C4-2B (cell line): ENCODE measurements at regions not wholly inside any gene's neighbourhood (a gene's known extent, or its start where the extent isn't known, plus 50 kb on each side); places are given as distances from the start of the nearest gene placed in this dataset.

Experiments used
- H3K27ac ChIP-seq: fragments of 450-650 bp; 2 replicates; pipeline ENCODE4 v1.5.1; 2017
- CTCF ChIP-seq: fragments of 450-650 bp; conservative IDR thresholded peaks from 2 replicates; pipeline ENCODE4 v1.5.1; 2017; ENCODE audit warnings: mild to moderate bottlenecking
- ZFX ChIP-seq: fragments of 450-650 bp; IDR thresholded peaks from 2 replicates; pipeline ENCODE4 v1.6.1; 2017

DNA sequence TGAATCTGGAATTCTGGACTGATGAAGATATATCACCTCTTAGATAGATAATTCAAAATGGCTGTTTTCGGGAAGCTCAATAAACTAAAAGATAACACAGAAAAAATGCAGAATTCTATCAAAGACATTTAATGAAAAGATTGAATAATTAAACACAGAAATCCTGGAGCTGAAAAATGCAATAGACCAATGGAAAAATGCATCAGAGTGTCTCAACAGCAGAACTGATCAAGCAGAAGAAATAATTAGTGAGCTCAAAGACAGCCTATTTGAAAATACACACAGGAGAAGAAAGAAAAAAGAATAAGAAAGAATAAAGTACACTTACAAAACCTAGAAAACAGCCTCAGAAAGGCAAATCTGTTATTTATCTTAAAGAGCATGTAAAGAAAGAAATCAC is 356.4 kb upstream of the B3GAT1 start:
- H3K27ac ChIP-seq: no peak overlapping the region
- no peak for TF ChIP-seq CTCF
- TF ChIP-seq ZFX: no peak

- H3K27ac ChIP-seq: no peak overlapping the region
- no peak for TF ChIP-seq CTCF
- no peak for TF ChIP-seq ZFX
These were observed 353.5 kb upstream of the B3GAT1 start for GRCh38 chr11:134765565-134765964.

GRCh38 chr11:134764966-134765365 is 352.9 kb upstream of the B3GAT1 start:
- no peak for TF ChIP-seq CTCF
- TF ChIP-seq ZFX: no peak
- no peak overlapping the region for H3K27ac ChIP-seq

- TF ChIP-seq CTCF: no peak
- no peak for TF ChIP-seq ZFX
- H3K27ac ChIP-seq: no peak overlapping the region
These were observed 352.3 kb upstream of the B3GAT1 start for GRCh38 chr11:134764367-134764766.

GRCh38 chr11:134763030-134763388 is 351.0 kb upstream of the B3GAT1 start:
- TF ChIP-seq CTCF: no peak
- TF ChIP-seq ZFX: no peak
- H3K27ac ChIP-seq: no peak overlapping the region

- TF ChIP-seq CTCF: no peak
- TF ChIP-seq ZFX: no peak
- H3K27ac ChIP-seq: no peak overlapping the region
These were observed 350.4 kb upstream of the B3GAT1 start for GRCh38 chr11:134762248-134763029.

DNA sequence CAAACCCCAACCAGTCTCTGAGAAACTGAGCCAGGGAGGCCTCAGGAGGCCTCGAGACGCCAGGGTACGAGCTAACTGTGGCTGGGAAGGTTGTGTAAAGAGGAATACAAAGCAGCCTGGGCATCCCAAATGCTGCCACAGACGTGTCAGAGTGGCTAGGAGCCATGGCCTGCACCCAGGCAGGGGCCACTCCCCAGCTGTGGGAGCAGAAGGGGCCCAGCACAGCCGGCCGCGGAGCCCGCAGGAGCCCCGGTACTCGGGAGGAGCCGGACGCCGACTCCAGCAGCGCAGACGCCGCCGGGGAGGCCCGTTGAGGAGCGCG is 349.8 kb upstream of the B3GAT1 start:
- TF ChIP-seq CTCF (no peak), ZFX (no peak)
- H3K27ac ChIP-seq: no peak overlapping the region
